ENCODE measurements at regions not wholly inside any gene's neighbourhood (a gene's known extent, or its start where the extent isn't known, plus 50 kb on each side); places are given as distances from the start of the nearest gene placed in this dataset.

- no peak for TF ChIP-seq CTCF (IDR thresholded peaks at IDR 0.05)
- no peak for TF ChIP-seq EP300 (IDR thresholded peaks at IDR 0.05)
Measured at GRCh38 chr18:65995206-65995605, 244.4 kb downstream of the CDH7 start.
